WERI-Rb-1 (cell line): ENCODE measurements at regions not wholly inside any gene's neighbourhood (a gene's known extent, or its start where the extent isn't known, plus 50 kb on each side); places are given as distances from the start of the nearest gene placed in this dataset.

ENCODE experiments used
- DNase-seq: peaks from one replicate; pipeline ENCODE4 v3.0.0-alpha.2; 2020
- H3K27ac ChIP-seq: fragments of 250-450 bp; sonication (Bioruptor Pico); 2 replicates; pipeline ENCODE4 v1.5.1; 2020; ENCODE audit warnings: mild to moderate bottlenecking, moderate library complexity
- H3K27me3 ChIP-seq: fragments of 250-450 bp; sonication (Bioruptor Pico); 2 replicates; pipeline ENCODE4 v1.5.1; 2021; ENCODE audit warnings: mild to moderate bottlenecking, low read depth, moderate library complexity; ENCODE audit not compliant: insufficient read depth, severe bottlenecking
- H3K36me3 ChIP-seq: fragments of 250-450 bp; sonication (Bioruptor Pico); 2 replicates; pipeline ENCODE4 v1.5.1; 2020; ENCODE audit warnings: mild to moderate bottlenecking, moderate library complexity
- H3K4me3 ChIP-seq: 2 replicates; pipeline ENCODE4 v1.5.1; 2011; ENCODE audit warnings: low read depth, mild to moderate bottlenecking, control low read depth, low read length
- H3K9me3 ChIP-seq: fragments of 250-450 bp; sonication (Bioruptor Pico); 2 replicates; pipeline ENCODE4 v1.5.1; 2021; ENCODE audit warnings: mild to moderate bottlenecking, moderate library complexity; ENCODE audit not compliant: severe bottlenecking
- TF ChIP-seq, protein P1 (sequence below): IDR thresholded peaks from 2 replicates; pipeline ENCODE4 v1.5.1; 2011; ENCODE audit warnings: low read depth, mild to moderate bottlenecking, control low read depth, inconsistent platforms, low read length

GRCh38 chr12:71353607-71354006 is 86.0 kb upstream of the LGR5 start:
- Histone ChIP-seq H3K27me3 (no peaks in the 10 kb centered on the region), H3K36me3 (no peaks in the 10 kb centered on the region), H3K9me3 (no peaks in the 10 kb centered on the region), H3K27ac (no peak overlapping the region), H3K4me3 (no peak overlapping the region)
- no peak for DNase-seq
- TF ChIP-seq, protein P1, sequence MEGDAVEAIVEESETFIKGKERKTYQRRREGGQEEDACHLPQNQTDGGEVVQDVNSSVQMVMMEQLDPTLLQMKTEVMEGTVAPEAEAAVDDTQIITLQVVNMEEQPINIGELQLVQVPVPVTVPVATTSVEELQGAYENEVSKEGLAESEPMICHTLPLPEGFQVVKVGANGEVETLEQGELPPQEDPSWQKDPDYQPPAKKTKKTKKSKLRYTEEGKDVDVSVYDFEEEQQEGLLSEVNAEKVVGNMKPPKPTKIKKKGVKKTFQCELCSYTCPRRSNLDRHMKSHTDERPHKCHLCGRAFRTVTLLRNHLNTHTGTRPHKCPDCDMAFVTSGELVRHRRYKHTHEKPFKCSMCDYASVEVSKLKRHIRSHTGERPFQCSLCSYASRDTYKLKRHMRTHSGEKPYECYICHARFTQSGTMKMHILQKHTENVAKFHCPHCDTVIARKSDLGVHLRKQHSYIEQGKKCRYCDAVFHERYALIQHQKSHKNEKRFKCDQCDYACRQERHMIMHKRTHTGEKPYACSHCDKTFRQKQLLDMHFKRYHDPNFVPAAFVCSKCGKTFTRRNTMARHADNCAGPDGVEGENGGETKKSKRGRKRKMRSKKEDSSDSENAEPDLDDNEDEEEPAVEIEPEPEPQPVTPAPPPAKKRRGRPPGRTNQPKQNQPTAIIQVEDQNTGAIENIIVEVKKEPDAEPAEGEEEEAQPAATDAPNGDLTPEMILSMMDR: no peak

DNA sequence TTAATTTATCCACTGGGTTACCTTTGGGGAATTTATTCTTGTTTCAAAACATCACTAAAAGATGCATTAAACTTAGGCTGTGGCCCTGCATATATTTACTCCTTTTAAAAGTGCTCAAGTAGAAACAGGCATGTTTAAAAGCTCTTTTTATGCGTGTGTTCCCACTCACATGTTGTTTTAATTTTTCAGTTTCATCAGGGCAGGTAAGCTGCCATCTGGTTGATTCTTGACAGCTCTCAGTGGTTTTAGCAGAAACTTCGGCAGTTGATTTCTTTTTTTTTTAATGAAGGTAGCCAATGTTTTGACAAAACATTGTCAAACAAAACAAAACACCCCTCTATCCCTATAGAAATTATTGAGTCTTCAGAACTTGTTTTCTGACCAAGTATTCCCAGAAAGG is 89.6 kb upstream of the LGR5 start:
- TF ChIP-seq, protein P1: no peak
- Histone ChIP-seq H3K27me3 (no peaks in the 10 kb centered on the region), H3K4me3 (no peak overlapping the region), H3K27ac (no peak overlapping the region), H3K9me3 (no peaks in the 10 kb centered on the region), H3K36me3 (no peaks in the 10 kb centered on the region)
- no peak for DNase-seq

- TF ChIP-seq, protein P1: no peak
Observed at GRCh38 chr12:71338933-71339332, 100.7 kb upstream of the LGR5 start.

GRCh38 chr12:71335963-71336257 is 103.7 kb upstream of the LGR5 start:
- Histone ChIP-seq H3K4me3 (no peak overlapping the region), H3K27ac (no peak overlapping the region), H3K36me3 (no peaks in the 10 kb centered on the region), H3K9me3 (peaks cover 2% of the 10 kb centered on the region), H3K27me3 (no peaks in the 10 kb centered on the region)
- no peak for DNase-seq
- TF ChIP-seq, protein P1: no peak

More at GRCh38 chr12:71338933-71339332, 100.7 kb upstream of the LGR5 start:
- H3K4me3 ChIP-seq: no peak overlapping the region
- no peaks in the 10 kb centered on the region for H3K36me3 ChIP-seq
- H3K9me3 ChIP-seq: peaks cover 5% of the 10 kb centered on the region
- no peak for DNase-seq
- no peak overlapping the region for H3K27ac ChIP-seq
- H3K27me3 ChIP-seq: no peaks in the 10 kb centered on the region

DNA sequence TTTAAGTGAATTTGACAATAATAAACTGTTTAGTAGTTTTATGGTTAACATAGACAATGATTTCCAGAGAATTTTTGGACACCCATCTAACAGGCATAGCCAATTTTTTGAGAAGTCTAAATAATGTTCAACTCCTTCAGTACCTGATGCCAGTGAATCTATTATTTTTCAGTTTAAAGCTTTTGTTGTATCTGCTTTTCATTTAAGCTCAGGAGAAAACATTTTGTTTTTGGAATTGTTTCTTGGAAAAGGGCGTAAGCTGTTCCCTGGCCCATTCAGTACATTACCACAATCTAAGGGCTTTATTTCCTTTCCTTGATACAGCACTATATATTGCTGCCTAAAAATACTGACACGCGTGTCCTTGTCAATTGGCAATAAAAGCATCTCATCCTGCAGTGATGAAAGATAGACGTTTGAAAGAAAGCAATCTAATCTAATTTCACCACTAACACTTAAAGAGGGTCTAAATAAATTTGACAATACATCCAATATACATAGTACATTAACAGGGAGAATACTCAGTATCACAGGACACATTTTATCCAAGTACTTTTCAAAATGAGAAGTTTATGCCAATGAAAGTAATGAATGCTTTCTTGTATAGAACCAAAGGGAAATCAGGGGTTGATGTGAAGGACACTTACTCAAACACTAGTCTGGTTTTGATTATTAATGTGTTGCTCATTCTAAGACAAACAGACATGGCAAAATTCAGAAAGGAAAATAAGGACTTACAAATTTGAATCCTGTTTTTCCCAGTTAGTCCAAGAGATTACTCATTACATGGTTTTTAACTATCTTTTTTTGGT is 104.2 kb upstream of the LGR5 start:
- Histone ChIP-seq H3K9me3 (peaks cover 2% of the 10 kb centered on the region), H3K4me3 (no peak overlapping the region), H3K36me3 (no peaks in the 10 kb centered on the region), H3K27me3 (no peaks in the 10 kb centered on the region), H3K27ac (no peak overlapping the region)
- TF ChIP-seq, protein P1: no peak
- no peak for DNase-seq

- DNase-seq: no peak
Observed at GRCh38 chr12:71333418-71333817, 106.2 kb upstream of the LGR5 start.

More at GRCh38 chr12:71333418-71333817, 106.2 kb upstream of the LGR5 start:
- Histone ChIP-seq H3K27me3 (no peaks in the 10 kb centered on the region), H3K36me3 (no peaks in the 10 kb centered on the region), H3K9me3 (no peaks in the 10 kb centered on the region), H3K27ac (no peak overlapping the region), H3K4me3 (no peak overlapping the region)
- TF ChIP-seq, protein P1: no peak
